GM19438 (cell line): ENCODE measurements at regions not wholly inside any gene's neighbourhood (a gene's known extent, or its start where the extent isn't known, plus 50 kb on each side); places are given as distances from the start of the nearest gene placed in this dataset.
"Not testable (repeated sequence)": the region's sequence is repeated elsewhere in the genome, so short reads cannot be mapped to it uniquely, and the experiment has no call there.

Experiments
- ATAC-seq: cut with Tn5 transposase; IDR thresholded peaks from one replicate; pipeline ENCODE4 v1.9.1; 2021; ENCODE audit warnings: low read depth; ENCODE audit not compliant: unreplicated experiment

DNA sequence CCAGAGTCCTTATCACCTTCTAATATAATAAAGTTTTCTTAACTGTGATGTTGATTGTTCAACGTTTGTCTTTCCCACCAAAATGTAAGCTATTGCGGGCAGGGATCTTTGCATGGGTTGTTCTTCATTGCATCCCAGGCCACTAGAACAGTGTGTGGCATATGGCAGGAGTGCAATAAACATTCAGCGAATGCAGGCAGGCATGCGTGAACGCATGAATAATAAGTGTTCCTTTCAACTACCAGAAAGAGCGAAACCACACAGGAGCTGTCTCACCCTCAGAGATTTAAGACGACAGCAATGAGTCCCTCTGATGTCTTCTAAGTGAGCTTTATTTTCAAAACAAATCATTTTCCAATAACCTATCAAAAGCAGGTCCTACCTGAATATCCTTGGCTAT lies 2693.1 kb upstream of the TPTE start:
- ATAC-seq, result not testable (repeated sequence)

DNA sequence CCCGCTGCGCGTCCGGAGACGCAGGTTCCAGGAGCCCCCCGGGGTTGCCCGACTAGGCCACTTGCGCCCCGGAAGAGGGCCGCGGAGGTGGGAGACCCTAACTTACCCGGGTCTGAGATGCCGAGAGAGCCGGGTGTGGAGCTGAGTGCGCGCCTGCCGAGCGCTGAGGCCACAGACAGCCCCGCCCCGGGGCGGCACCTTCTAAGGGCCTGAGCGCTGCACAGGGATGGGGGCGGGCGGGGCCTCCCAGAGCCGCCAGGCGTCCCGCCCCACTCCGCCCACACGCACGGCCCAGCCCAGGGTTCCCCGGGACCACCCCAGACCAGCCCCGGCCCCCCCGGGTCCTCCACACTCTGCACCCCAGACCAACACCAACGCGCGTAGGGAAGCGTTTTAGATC lies 2692.0 kb upstream of the TPTE start:
- not testable (repeated sequence) for ATAC-seq

- not testable (repeated sequence) for ATAC-seq
These were observed 2684.1 kb upstream of the TPTE start for GRCh38 chr21:7837315-7837714.

- not testable (repeated sequence) for ATAC-seq
These were observed 2668.0 kb upstream of the TPTE start for GRCh38 chr21:7853426-7853825.

DNA sequence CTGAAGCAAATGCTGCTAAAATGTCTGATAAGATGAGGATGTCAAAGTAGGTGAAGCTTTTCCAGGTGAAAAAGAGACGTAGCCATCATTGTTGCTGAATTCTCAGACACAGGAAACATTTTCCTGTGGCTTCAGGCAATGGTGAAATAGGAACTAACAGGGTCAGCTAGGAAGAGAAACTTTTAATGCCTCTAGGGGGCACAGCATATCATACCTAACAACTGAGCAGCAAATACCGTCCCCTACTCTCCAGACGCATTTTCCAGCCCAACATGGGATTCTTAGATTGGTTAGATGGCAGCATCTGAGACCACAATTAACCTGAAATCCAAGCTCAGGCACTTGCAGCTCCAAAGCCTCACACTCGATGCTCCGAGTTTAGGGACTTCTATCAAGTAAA lies 2667.5 kb upstream of the TPTE start:
- ATAC-seq, result not testable (repeated sequence)
